GM23248 (cell line): ENCODE measurements at regions not wholly inside any gene's neighbourhood (a gene's known extent, or its start where the extent isn't known, plus 50 kb on each side); places are given as distances from the start of the nearest gene placed in this dataset.

ENCODE experiments used
- DNase-seq: peaks from one replicate; pipeline ENCODE4 v3.0.0-alpha.2; 2015
- H2AFZ ChIP-seq: fragments of 200-600 bp; sonication (generic); 2 replicates; pipeline ENCODE4 v1.6.1; 2016; ENCODE audit warnings: antibody characterized with exemption
- H3F3A ChIP-seq: fragments of 200-600 bp; sonication (generic); 2 replicates; pipeline ENCODE4 v1.6.1; 2016; ENCODE audit warnings: mild to moderate bottlenecking, antibody characterized with exemption, mixed run types; ENCODE audit not compliant: insufficient read depth
- H3K27ac ChIP-seq: fragments of 200-600 bp; sonication (generic); 2 replicates; pipeline ENCODE4 v1.5.1; 2016; ENCODE audit warnings: mild to moderate bottlenecking
- H3K27me3 ChIP-seq: fragments of 200-600 bp; sonication (generic); replicated peaks from 2 replicates; pipeline ENCODE4 v1.6.1; 2016; ENCODE audit warnings: mild to moderate bottlenecking; ENCODE audit not compliant: insufficient read depth
- H3K36me3 ChIP-seq: fragments of 200-600 bp; sonication (generic); 2 replicates; pipeline ENCODE4 v1.6.1; 2016; ENCODE audit warnings: low read depth, mild to moderate bottlenecking
- H3K4me1 ChIP-seq: fragments of 200-600 bp; sonication (generic); 2 replicates; pipeline ENCODE4 v1.6.1; 2016; ENCODE audit warnings: mild to moderate bottlenecking; ENCODE audit not compliant: insufficient read depth
- H3K4me2 ChIP-seq: fragments of 200-600 bp; sonication (generic); one replicate; pipeline ENCODE4 v1.6.1; 2016; ENCODE audit warnings: mild to moderate bottlenecking; ENCODE audit not compliant: unreplicated experiment
- H3K4me3 ChIP-seq: fragments of 200-600 bp; sonication (generic); 2 replicates; pipeline ENCODE4 v1.5.1; 2016; ENCODE audit warnings: mild to moderate bottlenecking
- H3K79me2 ChIP-seq: fragments of 200-600 bp; sonication (generic); 2 replicates; pipeline ENCODE4 v1.6.1; 2016; ENCODE audit warnings: mild to moderate bottlenecking; ENCODE audit not compliant: insufficient read depth
- H3K9ac ChIP-seq: fragments of 200-600 bp; sonication (generic); 2 replicates; pipeline ENCODE4 v1.6.1; 2016; ENCODE audit warnings: mild to moderate bottlenecking
- H3K9me2 ChIP-seq: fragments of 200-600 bp; sonication (generic); 2 replicates; pipeline ENCODE4 v1.6.1; 2016; ENCODE audit warnings: mixed run types, mild to moderate bottlenecking, moderate library complexity; ENCODE audit not compliant: insufficient read depth
- H3K9me3 ChIP-seq: fragments of 200-600 bp; sonication (generic); one replicate; pipeline ENCODE4 v1.6.1; 2017; ENCODE audit warnings: low read depth
- H4K20me1 ChIP-seq: fragments of 200-600 bp; sonication (generic); 2 replicates; pipeline ENCODE4 v1.6.0; 2016; ENCODE audit not compliant: insufficient read depth
- EZH2 ChIP-seq: fragments of 200-600 bp; sonication (generic); IDR thresholded peaks from 2 replicates; pipeline ENCODE4 v1.6.1; 2018; ENCODE audit warnings: antibody characterized with exemption, mild to moderate bottlenecking; ENCODE audit not compliant: insufficient read depth, poor library complexity, severe bottlenecking
- EZH2phosphoT487 ChIP-seq: fragments of 200-600 bp; sonication (generic); IDR thresholded peaks from 2 replicates; pipeline ENCODE4 v1.6.1; 2018; ENCODE audit warnings: antibody characterized with exemption, moderate library complexity, mild to moderate bottlenecking, low read depth; ENCODE audit not compliant: insufficient read depth
- WGBS, 2 experiments: methylation state at CpG; one replicate each; pipeline ENCODE4 v1.1.6; 2015 to 2017; ENCODE audit warnings: low lambda C conversion rate in 2 of 2, low coverage in 1 of 2; ENCODE audit errors: missing lambda C conversion rate in 2 of 2; 5-methylcytosine and 5-hydroxymethylcytosine counted together
- in situ Hi-C: fragments of 300-500 bp; cut with MboI; formaldehyde crosslinking; loops from 2 replicates; pipeline ENCODE4 v1.15.0; 2020

DNA sequence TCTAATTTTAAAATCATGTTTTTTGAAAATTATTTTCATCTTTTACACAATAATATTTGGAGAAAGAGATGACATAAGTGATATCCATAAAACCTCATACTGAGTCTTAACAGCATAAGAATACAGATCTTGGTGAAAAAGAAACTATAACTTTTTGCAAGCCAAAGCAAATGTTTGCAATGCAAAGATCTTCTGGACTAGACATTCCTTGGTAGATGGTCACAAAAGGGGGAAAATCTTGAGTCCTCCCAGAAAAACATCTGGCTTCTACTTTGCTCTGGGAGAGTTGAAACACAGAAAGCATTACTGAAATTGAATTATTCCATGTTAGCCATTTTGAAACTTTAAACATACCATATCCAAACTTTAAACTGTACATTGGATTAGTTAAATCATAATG lies 308.2 kb downstream of the ANXA1 start:
- H3K4me2 ChIP-seq, result no peak overlapping the region
- no peaks in the 10 kb centered on the region for H3K36me3 ChIP-seq
- no peaks in the 10 kb centered on the region for H3K27me3 ChIP-seq
- H3K9ac ChIP-seq, result no peak overlapping the region
- no peak overlapping the region for H3K4me3 ChIP-seq
- H3K79me2 ChIP-seq, result no peaks in the 10 kb centered on the region
- no peaks in the 10 kb centered on the region for H3K9me3 ChIP-seq
- H4K20me1 ChIP-seq, result no peaks in the 10 kb centered on the region
- H3K4me1 ChIP-seq, result no peaks in the 10 kb centered on the region
- in situ Hi-C loops, result no loop called here
- no peaks in the 10 kb centered on the region for H3K9me2 ChIP-seq
- DNase-seq, result no peak
- TF ChIP-seq EZH2phosphoT487 (no peak), EZH2 (no peak)
- H2AFZ ChIP-seq, result no peak overlapping the region
- H3K27ac ChIP-seq, result no peak overlapping the region
- H3F3A ChIP-seq, result no peaks in the 10 kb centered on the region

DNA sequence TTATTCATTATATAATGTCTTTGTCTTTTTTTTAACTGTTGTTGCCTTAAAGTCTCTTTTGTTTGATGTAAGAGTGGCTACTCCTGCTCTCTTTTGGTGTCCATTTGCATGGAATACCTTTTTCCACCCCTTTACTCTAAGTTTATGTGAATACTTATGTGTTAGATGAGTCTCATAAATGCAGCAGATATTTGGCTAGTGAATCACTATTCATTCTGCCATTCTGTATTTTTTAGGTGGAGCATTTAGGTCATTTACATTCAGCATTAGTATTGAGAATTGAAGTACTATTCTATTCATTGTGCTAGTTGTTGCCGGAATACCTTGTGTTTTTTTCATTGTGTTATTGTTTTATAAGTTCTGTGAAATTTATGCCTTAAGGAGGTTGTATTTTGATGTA lies 317.1 kb downstream of the ANXA1 start:
- no peak for TF ChIP-seq EZH2phosphoT487
- no peak for TF ChIP-seq EZH2
- H2AFZ ChIP-seq, result no peak overlapping the region
- no peaks in the 10 kb centered on the region for H3K79me2 ChIP-seq
- WGBS, 2 experiments, result 34 to 40% methylated on average over 1 of the region's 1 CpG
- no peaks in the 10 kb centered on the region for H3K9me3 ChIP-seq
- DNase-seq, result no peak
- no peak overlapping the region for H3K4me3 ChIP-seq
- no peaks in the 10 kb centered on the region for H3F3A ChIP-seq
- no peak overlapping the region for H3K4me2 ChIP-seq
- no peak overlapping the region for H3K27ac ChIP-seq
- no peaks in the 10 kb centered on the region for H4K20me1 ChIP-seq
- no peaks in the 10 kb centered on the region for H3K9me2 ChIP-seq
- H3K36me3 ChIP-seq, result no peaks in the 10 kb centered on the region
- H3K27me3 ChIP-seq, result no peaks in the 10 kb centered on the region
- H3K4me1 ChIP-seq, result no peaks in the 10 kb centered on the region
- H3K9ac ChIP-seq, result no peak overlapping the region
- in situ Hi-C loops, result no loop called here

DNA sequence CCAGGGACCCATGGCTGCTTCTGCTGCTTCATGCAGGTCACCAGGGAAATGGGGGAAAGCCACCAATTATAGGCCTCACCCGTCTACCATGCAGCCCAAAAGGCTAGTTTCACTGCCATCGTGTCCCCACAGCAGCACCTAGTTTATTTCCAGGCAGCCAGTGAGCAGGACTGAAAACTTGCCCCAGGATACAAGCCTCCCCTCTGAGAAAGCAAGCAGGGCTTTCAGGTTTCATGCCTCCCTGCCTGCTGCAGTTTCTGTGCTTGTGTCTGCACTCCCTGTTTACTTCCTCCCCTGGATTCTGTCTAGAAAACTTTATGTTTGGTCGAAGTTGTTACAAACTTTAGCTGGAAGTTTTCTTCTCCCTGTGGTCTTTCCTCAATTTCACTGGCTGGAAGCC lies 319.1 kb downstream of the ANXA1 start:
- H3K9ac ChIP-seq, result no peak overlapping the region
- H3F3A ChIP-seq, result no peaks in the 10 kb centered on the region
- in situ Hi-C loops, result no loop called here
- H3K4me2 ChIP-seq, result no peak overlapping the region
- no peaks in the 10 kb centered on the region for H3K27me3 ChIP-seq
- H3K4me1 ChIP-seq, result no peaks in the 10 kb centered on the region
- H3K79me2 ChIP-seq, result no peaks in the 10 kb centered on the region
- no peaks in the 10 kb centered on the region for H3K36me3 ChIP-seq
- H3K4me3 ChIP-seq, result no peak overlapping the region
- no peak for DNase-seq
- WGBS, 2 experiments, result 0% methylated on average over 3 of the region's 3 CpGs
- H3K27ac ChIP-seq, result no peak overlapping the region
- no peak overlapping the region for H2AFZ ChIP-seq
- TF ChIP-seq EZH2phosphoT487 (no peak), EZH2 (no peak)
- no peaks in the 10 kb centered on the region for H3K9me3 ChIP-seq
- no peaks in the 10 kb centered on the region for H3K9me2 ChIP-seq
- no peaks in the 10 kb centered on the region for H4K20me1 ChIP-seq

DNA sequence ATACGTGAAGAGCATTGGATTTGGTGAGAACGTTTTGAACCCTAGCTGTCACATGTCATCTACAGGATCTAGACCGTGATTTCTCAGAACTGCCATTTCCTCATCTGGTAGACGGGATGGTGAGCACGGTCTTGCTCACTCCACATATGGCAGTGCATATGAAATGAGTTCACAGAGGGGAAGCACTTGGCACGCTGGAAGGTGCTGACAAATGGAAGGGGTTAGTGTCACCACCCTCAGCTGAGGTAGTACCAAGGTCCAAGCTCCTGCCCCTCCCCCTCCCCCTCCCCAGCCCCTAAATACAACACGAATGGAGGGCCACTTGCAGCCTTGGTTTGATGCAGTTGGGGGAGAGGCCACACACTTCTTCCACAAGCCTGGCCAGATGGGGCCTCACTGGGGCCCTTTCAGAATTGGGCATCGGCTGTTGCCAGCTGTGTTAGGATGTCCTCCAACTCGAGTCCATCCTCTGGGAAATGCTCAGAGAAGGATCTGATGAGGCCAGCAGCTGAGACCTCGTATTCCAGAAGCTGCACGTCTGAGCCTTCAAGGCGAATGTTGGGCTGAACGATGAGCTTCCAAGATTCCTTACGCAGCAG lies 322.4 kb downstream of the ANXA1 start:
- H3K9ac ChIP-seq, result no peak overlapping the region
- no peaks in the 10 kb centered on the region for H4K20me1 ChIP-seq
- no peak overlapping the region for H3K4me3 ChIP-seq
- no peak overlapping the region for H2AFZ ChIP-seq
- H3K36me3 ChIP-seq, result no peaks in the 10 kb centered on the region
- WGBS, 2 experiments, result 36 to 43% methylated on average over 13 to 14 of the region's 14 CpGs
- DNase-seq, result no peak
- no peaks in the 10 kb centered on the region for H3K9me3 ChIP-seq
- in situ Hi-C loops, result no loop called here
- H3K4me2 ChIP-seq, result no peak overlapping the region
- H3K27me3 ChIP-seq, result no peaks in the 10 kb centered on the region
- no peaks in the 10 kb centered on the region for H3K9me2 ChIP-seq
- no peak for TF ChIP-seq EZH2phosphoT487
- no peak for TF ChIP-seq EZH2
- H3K4me1 ChIP-seq, result no peaks in the 10 kb centered on the region
- no peak overlapping the region for H3K27ac ChIP-seq
- no peaks in the 10 kb centered on the region for H3F3A ChIP-seq
- H3K79me2 ChIP-seq, result no peaks in the 10 kb centered on the region

DNA sequence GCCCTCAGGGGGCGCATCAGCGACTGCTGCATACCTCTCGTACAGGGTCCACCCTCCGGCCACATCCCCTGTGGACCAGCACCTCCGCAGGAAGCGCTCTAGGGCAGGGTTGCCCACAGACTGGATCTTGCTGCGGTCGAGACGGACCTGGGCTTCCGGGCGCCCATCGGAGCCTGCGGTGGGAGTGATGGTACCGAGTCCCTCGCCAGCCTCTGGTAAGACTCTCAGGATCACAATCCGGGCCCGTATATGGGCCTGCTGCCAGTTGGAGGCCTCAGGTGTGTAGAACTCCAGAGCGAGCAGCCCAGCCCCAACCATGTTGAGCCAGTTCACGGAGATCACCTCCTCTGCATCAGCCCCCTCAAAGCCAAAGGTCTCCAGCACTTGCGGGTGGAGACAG lies 323.0 kb downstream of the ANXA1 start:
- H3K4me3 ChIP-seq, result no peak overlapping the region
- H3K27ac ChIP-seq, result no peak overlapping the region
- H3K79me2 ChIP-seq, result no peaks in the 10 kb centered on the region
- H4K20me1 ChIP-seq, result no peaks in the 10 kb centered on the region
- in situ Hi-C loops, result no loop called here
- H3K9me3 ChIP-seq, result no peaks in the 10 kb centered on the region
- H3K36me3 ChIP-seq, result no peaks in the 10 kb centered on the region
- no peak for DNase-seq
- TF ChIP-seq EZH2phosphoT487, result no peak
- no peak for TF ChIP-seq EZH2
- H3K9me2 ChIP-seq, result no peaks in the 10 kb centered on the region
- no peaks in the 10 kb centered on the region for H3F3A ChIP-seq
- H3K4me1 ChIP-seq, result no peaks in the 10 kb centered on the region
- 60 to 61% methylated on average over 19 of the region's 20 CpGs for WGBS, 2 experiments
- no peak overlapping the region for H3K4me2 ChIP-seq
- no peak overlapping the region for H3K9ac ChIP-seq
- no peaks in the 10 kb centered on the region for H3K27me3 ChIP-seq
- no peak overlapping the region for H2AFZ ChIP-seq
